HepG2 (cell line): ENCODE measurements at regions not wholly inside any gene's neighbourhood (a gene's known extent, or its start where the extent isn't known, plus 50 kb on each side); places are given as distances from the start of the nearest gene placed in this dataset.

Experiments
- ATAC-seq: fragments of 200-7000 bp; cut with Tn5 transposase; 3 replicates; pipeline ENCODE4 v1.9.1; 2020; ENCODE audit warnings: mild to moderate bottlenecking, moderate library complexity
- BruUV-seq: library from RNA; stranded (reverse); fragments of 400-500 nt; replicated peaks from 2 replicates; lab custom pipeline; 2021; lab: Mats Ljungman, UMichigan
- CTCF ChIA-PET: fragments of 300-600 bp; formaldehyde crosslinking; extraction: SDS; loops from one replicate; lab custom pipeline; 2021; ENCODE audit warnings: low total read pairs, inconsistent platforms, low intra/inter-chr PET ratio; lab: Yijun Ruan, JAX
- POLR2A ChIA-PET: fragments of 350-600 bp; sonication (Branson Sonifier 250); formaldehyde crosslinking; loops from one replicate; lab custom pipeline; 2020; ENCODE audit warnings: antibody characterized with exemption, inconsistent platforms; lab: Yijun Ruan, JAX
- DNase-seq: peaks from one replicate; pipeline ENCODE4 v3.0.0-alpha.2; 2015; ENCODE audit warnings: low spot score
- FAIRE-seq: peaks from 3 replicates; lab custom pipeline; 2011; peaks lifted over from hg19 to GRCh38; lab: Jason Lieb, UNC
- H2AFZ ChIP-seq: one replicate; pipeline ENCODE4 v1.6.1; 2011; ENCODE audit warnings: low read length, inconsistent platforms
- H3K27ac ChIP-seq: fragments of 300-600 bp; 3 replicates; pipeline ENCODE4 v1.8.0; 2011; ENCODE audit warnings: mixed run types, mild to moderate bottlenecking, mixed read lengths, low read length, inconsistent platforms; ENCODE audit not compliant: insufficient read depth; ENCODE audit errors: extremely low read length
- H3K27me3 ChIP-seq, 2 experiments: fragments of 200-600 bp in 1 of 2; 2 replicates in 1 of 2; 3 replicates in 1 of 2; pipeline versions ENCODE4 v1.6.0 to v1.8.0; 2011; ENCODE audit warnings: low read length in 2 of 2, mild to moderate bottlenecking in 2 of 2, moderate library complexity in 2 of 2, inconsistent platforms in 1 of 2; ENCODE audit not compliant: insufficient read depth in 2 of 2, control insufficient read depth in 1 of 2
- H3K36me3 ChIP-seq, 2 experiments: fragments of 200-600 bp in 1 of 2; replicated peaks in 1 of 2; 2 replicates in 1 of 2; 3 replicates in 1 of 2; pipeline versions ENCODE4 v1.5.1 to v1.8.0; 2011; ENCODE audit warnings: low read length in 2 of 2, inconsistent platforms in 1 of 2; ENCODE audit not compliant: insufficient read depth in 2 of 2, control insufficient read depth in 1 of 2
- H3K4me1 ChIP-seq: 2 replicates; pipeline ENCODE4 v1.5.1; 2012; ENCODE audit warnings: low read length, inconsistent platforms; ENCODE audit not compliant: insufficient read depth
- H3K4me2 ChIP-seq: 2 replicates; pipeline ENCODE4 v1.6.0; 2011; ENCODE audit warnings: low read depth, low read length, inconsistent platforms
- H3K4me3 ChIP-seq, 3 experiments: fragments of 200-600 bp in 1 of 3; sonication (generic), shearing (Covaris generic) in 1 of 3; replicated peaks in 1 of 3; 2 replicates each; pipeline ENCODE4 v1.5.1; 2011 to 2016; ENCODE audit warnings: low read length in 3 of 3, inconsistent platforms in 2 of 3, low read depth in 2 of 3, mild to moderate bottlenecking in 2 of 3, control low read depth in 1 of 3, mixed read lengths in 1 of 3; ENCODE audit not compliant: insufficient read depth in 1 of 3
- H3K79me2 ChIP-seq: one replicate; pipeline ENCODE4 v1.6.1; 2011; ENCODE audit warnings: low read length, inconsistent platforms; ENCODE audit not compliant: insufficient read depth
- H3K9ac ChIP-seq: 2 replicates; pipeline ENCODE4 v1.6.0; 2011; ENCODE audit warnings: mild to moderate bottlenecking, low read depth, low read length, inconsistent platforms; ENCODE audit not compliant: insufficient read depth
- H3K9me3 ChIP-seq: 2 replicates; pipeline ENCODE4 v1.5.1; 2012; ENCODE audit warnings: mild to moderate bottlenecking, low read length
- H4K20me1 ChIP-seq: 2 replicates; pipeline ENCODE4 v1.6.0; 2011; ENCODE audit warnings: inconsistent platforms, mild to moderate bottlenecking, low read length, moderate library complexity; ENCODE audit not compliant: insufficient read depth
- CBX5 ChIP-seq: sonication (generic); formaldehyde crosslinking; IDR thresholded peaks from 2 replicates; pipeline ENCODE4 v1.4.0; 2020; ENCODE audit warnings: missing genetic modification reagents, borderline replicate concordance
- CENPX ChIP-seq: sonication (generic); formaldehyde crosslinking; IDR thresholded peaks from 2 replicates; pipeline ENCODE4 v1.9.0; 2021; ENCODE audit warnings: mild to moderate bottlenecking, missing genetic modification reagents, moderate library complexity
- CERS6 ChIP-seq: sonication (generic); formaldehyde crosslinking; IDR thresholded peaks from 2 replicates; pipeline ENCODE4 v1.5.0; 2020; ENCODE audit warnings: missing genetic modification reagents
- CTCF ChIP-seq: sonication (generic); formaldehyde crosslinking; IDR thresholded peaks from 2 replicates; pipeline ENCODE4 v1.5.0; 2020; ENCODE audit warnings: mild to moderate bottlenecking, missing genetic modification reagents, moderate library complexity
- FOXJ3 ChIP-seq: sonication (generic); formaldehyde crosslinking; IDR thresholded peaks from 2 replicates; pipeline ENCODE4 v1.4.0; 2020; ENCODE audit warnings: missing genetic modification reagents, mild to moderate bottlenecking, borderline replicate concordance
- HHEX ChIP-seq: IDR thresholded peaks from 2 replicates; pipeline ENCODE4 v1.6.1; 2016; ENCODE audit warnings: control low read depth
- ISL2 ChIP-seq: sonication (generic); formaldehyde crosslinking; IDR thresholded peaks from 2 replicates; pipeline ENCODE4 v1.5.0; 2020; ENCODE audit warnings: missing genetic modification reagents
- KDM1A ChIP-seq: IDR thresholded peaks from 2 replicates; pipeline ENCODE4 v1.6.1; 2016; ENCODE audit warnings: missing compliant biosample characterization
- NFAT5 ChIP-seq: sonication (generic); formaldehyde crosslinking; IDR thresholded peaks from 2 replicates; pipeline ENCODE4 v1.4.0; 2020; ENCODE audit warnings: missing genetic modification reagents
- NFYB ChIP-seq: sonication (generic); formaldehyde crosslinking; IDR thresholded peaks from 2 replicates; pipeline ENCODE4 v1.4.0; 2020; ENCODE audit warnings: missing genetic modification reagents
- RARA ChIP-seq: IDR thresholded peaks from 2 replicates; pipeline ENCODE4 v1.6.1; 2016; ENCODE audit warnings: missing genetic modification reagents, missing compliant biosample characterization
- ZNF7 ChIP-seq: IDR thresholded peaks from 2 replicates; pipeline ENCODE4 v1.6.1; 2016; ENCODE audit warnings: missing biosample characterization, missing genetic modification reagents
- ZNF777 ChIP-seq: sonication (generic); formaldehyde crosslinking; IDR thresholded peaks from 2 replicates; pipeline ENCODE4 v1.4.0; 2020; ENCODE audit warnings: missing genetic modification reagents
- WGBS: methylation state at CpG from one replicate; pipeline ENCODE4 v1.1.6; 2017; ENCODE audit warnings: low lambda C conversion rate; 5-methylcytosine and 5-hydroxymethylcytosine counted together
- in situ Hi-C: cut with HindIII; loops from 2 replicates; pipeline ENCODE4 v1.10.0; 2017; ENCODE audit warnings: low pct_unique_long_range_greater_than_20kb; ENCODE audit not compliant: extremely low pct_ligation_motif_present
- intact Hi-C: fragments of 100-400 bp; cut with micrococcal nuclease; formaldehyde crosslinking; loops from one replicate; pipeline ENCODE4 v1.10.0; 2022; ENCODE audit not compliant: unreplicated experiment

- no peaks in the 10 kb centered on the region for H3K36me3 ChIP-seq
- no peak for DNase-seq
- H3K79me2 ChIP-seq: no peaks in the 10 kb centered on the region
- H3K4me1 ChIP-seq: no peaks in the 10 kb centered on the region
- H3K4me3 ChIP-seq: no peak overlapping the region
- H4K20me1 ChIP-seq: no peaks in the 10 kb centered on the region
- TF ChIP-seq KDM1A (CRISPR knock-in tag) (no peak), CTCF (0 out of 2 replicates have a peak, but pooled peaks have one; percentile 6), ZNF777 (CRISPR knock-in tag) (no peak), NFYB (CRISPR knock-in tag) (no peak), CBX5 (CRISPR knock-in tag) (no peak)
- TF ChIP-seq, all 625 proteins: peak for 1
- FAIRE-seq (no peak), ATAC-seq (peak; percentile 49)
- H3K27me3 ChIP-seq: no peaks in the 10 kb centered on the region
- H3K9ac ChIP-seq: no peak overlapping the region
- intact Hi-C loops: no loop called here
- no peak overlapping the region for H3K4me2 ChIP-seq
- H3K27ac ChIP-seq: no peak overlapping the region
- no peak overlapping the region for H2AFZ ChIP-seq
- BruUV-seq: no TSS peak
- ChIA-PET POLR2A (no interaction called here), CTCF (interaction anchor here (0.6 kb wide), 1 partner anchor 495 kb away, joined by 3 read pairs; no protein-coding TSS in a partner anchor)
- WGBS: 42% methylated on average over 7 of the region's 7 CpGs
- no peaks in the 10 kb centered on the region for H3K9me3 ChIP-seq
- in situ Hi-C loops: no loop called here
Measured at GRCh38 chr2:12097859-12098258, 351.4 kb downstream of the LPIN1 start.

GRCh38 chr2:12099374-12099773 lies 352.9 kb downstream of the LPIN1 start:
- H3K4me2 ChIP-seq: no peak overlapping the region
- ChIA-PET CTCF (no interaction called here), POLR2A (no interaction called here)
- 22% methylated on average over 3 of the region's 3 CpGs for WGBS
- no TSS peak for BruUV-seq
- H4K20me1 ChIP-seq: no peaks in the 10 kb centered on the region
- H3K27me3 ChIP-seq: peaks cover 0 to 3% of the 10 kb centered on the region in 2 experiments; a peak in 1 of 5 replicates
- ATAC-seq: no peak
- no peak overlapping the region for H3K9ac ChIP-seq
- FAIRE-seq: no peak
- H3K79me2 ChIP-seq: no peaks in the 10 kb centered on the region
- H2AFZ ChIP-seq: no peak overlapping the region
- no peak for DNase-seq
- intact Hi-C loops (no loop called here), in situ Hi-C loops (no loop called here)
- H3K4me3 ChIP-seq: no peak overlapping the region
- H3K4me1 ChIP-seq: no peaks in the 10 kb centered on the region
- no peaks in the 10 kb centered on the region for H3K9me3 ChIP-seq
- H3K36me3 ChIP-seq: no peaks in the 10 kb centered on the region
- no peak overlapping the region for H3K27ac ChIP-seq
- TF ChIP-seq ISL2: no peak
- no peak for TF ChIP-seq NFAT5 (CRISPR knock-in tag)
- TF ChIP-seq CERS6 (CRISPR knock-in tag): no peak
- TF ChIP-seq HHEX: no peak
- no peak for TF ChIP-seq FOXJ3 (CRISPR knock-in tag)
- no peak for TF ChIP-seq ZNF7
- TF ChIP-seq CENPX (CRISPR knock-in tag): no peak
- TF ChIP-seq RARA (CRISPR knock-in tag): no peak
